LNCAP (cell line): ENCODE measurements at regions not wholly inside any gene's neighbourhood (a gene's known extent, or its start where the extent isn't known, plus 50 kb on each side); places are given as distances from the start of the nearest gene placed in this dataset.

Experiments used
- TF ChIP-seq, protein P1 (sequence below): fragments of 450-650 bp; IDR thresholded peaks from 2 replicates; pipeline ENCODE4 v1.5.1; 2017; ENCODE audit warnings: mild to moderate bottlenecking

- TF ChIP-seq, protein P1, sequence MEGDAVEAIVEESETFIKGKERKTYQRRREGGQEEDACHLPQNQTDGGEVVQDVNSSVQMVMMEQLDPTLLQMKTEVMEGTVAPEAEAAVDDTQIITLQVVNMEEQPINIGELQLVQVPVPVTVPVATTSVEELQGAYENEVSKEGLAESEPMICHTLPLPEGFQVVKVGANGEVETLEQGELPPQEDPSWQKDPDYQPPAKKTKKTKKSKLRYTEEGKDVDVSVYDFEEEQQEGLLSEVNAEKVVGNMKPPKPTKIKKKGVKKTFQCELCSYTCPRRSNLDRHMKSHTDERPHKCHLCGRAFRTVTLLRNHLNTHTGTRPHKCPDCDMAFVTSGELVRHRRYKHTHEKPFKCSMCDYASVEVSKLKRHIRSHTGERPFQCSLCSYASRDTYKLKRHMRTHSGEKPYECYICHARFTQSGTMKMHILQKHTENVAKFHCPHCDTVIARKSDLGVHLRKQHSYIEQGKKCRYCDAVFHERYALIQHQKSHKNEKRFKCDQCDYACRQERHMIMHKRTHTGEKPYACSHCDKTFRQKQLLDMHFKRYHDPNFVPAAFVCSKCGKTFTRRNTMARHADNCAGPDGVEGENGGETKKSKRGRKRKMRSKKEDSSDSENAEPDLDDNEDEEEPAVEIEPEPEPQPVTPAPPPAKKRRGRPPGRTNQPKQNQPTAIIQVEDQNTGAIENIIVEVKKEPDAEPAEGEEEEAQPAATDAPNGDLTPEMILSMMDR: no peak
Observed at GRCh38 chr13:30034458-30034795, 184.0 kb upstream of the UBL3 start.

DNA sequence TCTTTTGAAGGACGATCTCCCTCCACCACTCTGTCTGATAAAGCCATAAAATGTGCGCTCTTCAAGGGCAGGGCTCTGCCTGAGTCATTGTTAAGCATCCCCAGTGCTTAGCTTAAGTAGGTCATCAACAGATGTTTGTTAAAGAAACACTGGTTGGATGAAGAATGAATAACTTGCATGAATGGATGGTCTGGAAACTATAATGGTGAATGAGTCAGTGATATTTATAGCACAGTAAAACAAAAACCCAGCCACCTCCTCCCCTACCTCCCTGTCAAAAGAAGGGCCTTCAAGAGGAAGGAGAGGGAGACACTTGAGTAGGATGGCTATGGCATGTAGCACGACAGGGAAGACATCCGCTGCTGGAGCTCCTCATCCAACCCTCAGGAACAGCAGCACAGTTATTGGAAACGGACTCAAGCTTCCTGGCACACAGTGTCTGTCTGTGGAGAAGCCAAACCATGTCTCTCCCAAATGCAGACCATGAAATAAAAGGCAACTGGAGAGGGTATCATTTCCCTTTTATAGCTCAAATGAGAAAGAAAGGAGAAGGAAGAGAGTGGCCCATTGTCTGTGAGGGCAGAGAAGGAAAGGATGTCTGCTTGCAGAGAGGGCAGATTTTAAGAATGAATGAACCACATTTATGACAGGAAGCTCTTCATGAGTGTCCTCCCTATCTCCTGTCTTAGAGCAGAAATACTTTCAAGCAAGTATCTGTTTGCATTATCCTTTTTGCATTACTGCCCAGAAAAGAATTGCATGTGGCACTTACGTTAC lies 183.5 kb upstream of the UBL3 start:
- TF ChIP-seq, protein P1: no peak

DNA sequence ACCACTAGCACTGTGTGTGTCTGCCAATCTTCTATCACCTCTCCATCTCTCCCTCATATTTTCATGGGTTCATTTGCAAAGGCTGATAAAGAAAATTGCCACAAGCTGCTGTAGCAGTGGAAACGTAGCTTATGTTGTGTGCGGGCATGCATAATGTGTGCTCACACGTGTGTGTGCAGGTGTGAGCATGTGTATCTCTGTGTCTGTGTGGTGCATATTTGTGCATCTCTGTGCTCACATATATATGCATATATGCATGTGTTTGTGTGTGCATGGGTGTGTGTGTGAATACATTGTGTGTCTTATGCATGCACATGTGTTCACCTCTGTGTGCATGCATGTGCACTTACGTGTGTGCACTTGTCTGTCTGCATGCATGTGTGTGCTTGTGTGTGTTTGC lies 181.8 kb upstream of the UBL3 start:
- TF ChIP-seq, protein P1: no peak

DNA sequence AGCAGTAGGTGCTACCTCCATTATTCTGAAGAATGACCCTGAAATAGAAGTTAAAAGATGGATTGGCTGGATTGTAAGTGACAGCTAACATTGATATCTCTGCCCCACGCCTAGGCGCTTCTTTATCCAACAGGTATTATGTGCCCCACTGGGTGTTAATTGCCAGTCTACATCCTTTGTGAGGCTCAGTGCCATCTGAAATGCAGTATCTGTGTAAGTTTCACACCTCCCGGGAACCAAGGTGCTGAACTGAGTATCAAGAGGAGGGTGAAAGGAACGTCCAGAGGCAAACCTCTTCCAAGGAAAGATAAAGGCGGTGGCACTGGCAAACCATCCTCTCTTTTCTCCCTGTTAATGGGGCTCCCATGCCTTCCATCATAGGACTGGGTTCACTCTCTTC lies 181.1 kb upstream of the UBL3 start:
- TF ChIP-seq, protein P1: no peak

GRCh38 chr13:30030141-30030750 lies 179.8 kb upstream of the UBL3 start:
- TF ChIP-seq, protein P1: no peak

DNA sequence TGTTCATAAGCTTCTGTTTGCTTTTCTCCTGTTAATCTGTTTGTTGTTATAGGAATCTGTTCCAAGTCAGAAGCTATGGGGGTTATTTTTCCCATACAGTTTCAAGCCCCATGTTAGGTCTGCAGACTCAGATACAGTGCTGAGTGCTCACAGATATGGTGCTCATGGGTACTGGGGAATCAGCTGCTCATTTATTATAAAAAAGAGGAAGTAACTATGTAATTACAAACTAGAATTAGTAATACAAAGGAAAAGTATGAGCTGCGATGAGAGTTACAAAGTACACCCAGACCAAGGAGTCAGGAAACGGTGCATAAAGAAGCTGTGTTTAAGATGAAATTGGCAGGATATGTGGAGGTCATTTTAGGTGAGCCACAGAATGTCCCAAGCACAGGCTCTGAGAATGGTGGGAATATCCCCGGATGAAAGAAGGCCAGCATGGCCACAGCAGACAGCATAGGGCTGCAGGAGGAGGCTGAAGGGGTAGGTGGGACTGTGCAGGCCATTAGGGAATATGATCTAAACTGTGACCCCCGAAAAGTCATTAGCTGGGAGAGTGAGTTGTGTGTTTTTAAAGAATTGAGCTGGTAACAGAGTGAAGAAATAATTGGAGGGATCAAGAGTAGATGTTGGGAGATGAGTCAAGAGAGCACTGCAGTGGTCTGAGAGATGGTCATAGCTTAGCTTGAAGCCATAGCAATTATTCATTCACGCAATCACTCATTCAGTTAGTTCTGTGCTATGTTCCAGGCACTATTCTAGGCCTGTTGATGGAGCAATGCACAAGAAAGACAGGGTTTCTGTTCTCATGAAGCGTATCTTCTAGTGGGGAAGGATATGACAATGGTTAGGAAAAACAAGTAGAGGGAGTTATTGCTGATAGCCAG lies 177.4 kb upstream of the UBL3 start:
- TF ChIP-seq, protein P1: no peak

GRCh38 chr13:30026909-30027308 lies 176.5 kb upstream of the UBL3 start:
- TF ChIP-seq, protein P1: no peak
